SK-N-MC (cell line): ENCODE measurements at regions not wholly inside any gene's neighbourhood (a gene's known extent, or its start where the extent isn't known, plus 50 kb on each side); places are given as distances from the start of the nearest gene placed in this dataset.

Source experiments
- EZH2 ChIP-seq: fragments of 200-600 bp; sonication (generic); IDR thresholded peaks from one replicate; pipeline ENCODE4 v1.6.1; 2017; ENCODE audit warnings: antibody characterized with exemption
- FOXP2 ChIP-seq: optimal IDR thresholded peaks from 2 replicates; pipeline ENCODE3; 2011; ENCODE audit warnings: mild to moderate bottlenecking, moderate library complexity; ENCODE audit not compliant: insufficient read depth; ENCODE audit errors: extremely low read length, control extremely low read depth
- POLR2AphosphoS5 ChIP-seq: IDR thresholded peaks from 2 replicates; pipeline ENCODE4 v1.6.1; 2012; ENCODE audit warnings: mild to moderate bottlenecking, low read depth, low read length, borderline replicate concordance

DNA sequence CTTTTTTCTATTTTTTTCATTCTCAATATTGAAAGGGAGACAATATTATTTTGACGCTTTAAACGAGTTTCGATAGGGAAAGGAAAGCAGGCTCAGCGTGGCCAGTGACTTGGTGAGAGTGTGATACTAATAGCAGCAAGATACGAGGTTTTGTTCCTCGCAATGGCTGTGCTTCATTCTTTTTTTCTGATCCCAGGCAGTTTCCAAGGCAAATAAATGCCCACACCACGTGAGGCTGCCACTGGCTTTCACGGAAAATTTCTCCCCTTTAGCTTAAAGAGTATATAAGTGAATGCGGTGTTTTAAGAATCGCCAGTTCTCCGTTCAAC, 196.4 kb upstream of the ZNF184 start:
- TF ChIP-seq POLR2AphosphoS5, result no peak
- TF ChIP-seq EZH2, result no peak
- no peak for TF ChIP-seq FOXP2
